K562 (cell line): ENCODE measurements at regions not wholly inside any gene's neighbourhood (a gene's known extent, or its start where the extent isn't known, plus 50 kb on each side); places are given as distances from the start of the nearest gene placed in this dataset.

Source experiments
- ATAC-seq: fragments of 200-7000 bp; cut with Tn5 transposase; 3 replicates; pipeline ENCODE4 v1.9.1; 2020; ENCODE audit warnings: moderate library complexity
- BruUV-seq: library from RNA; stranded (reverse); fragments of 400-500 nt; replicated peaks from 2 replicates; lab custom pipeline; 2021; lab: Mats Ljungman, UMichigan
- CTCF ChIA-PET: fragments of 300-600 bp; formaldehyde crosslinking; extraction: SDS; loops from one replicate; lab custom pipeline; 2021; ENCODE audit warnings: low intra/inter-chr PET ratio; lab: Yijun Ruan, JAX
- POLR2A ChIA-PET: fragments of 300-600, 350-650 bp; sonication (Branson Sonifier 250); formaldehyde crosslinking; extraction: SDS; loops from one replicate; lab custom pipeline; 2021; ENCODE audit warnings: antibody characterized with exemption, inconsistent platforms; lab: Yijun Ruan, JAX
- DNase-seq, 4 experiments: peaks; one replicate each; pipeline versions ENCODE4 v3.0.0 to v3.0.0-alpha.2; 2011 to 2018; ENCODE audit warnings: low spot score in 3 of 4, mixed read lengths in 3 of 4; ENCODE audit errors: extremely low read depth in 1 of 4
- FAIRE-seq: peaks from 2 replicates; lab custom pipeline; 2011; peaks lifted over from hg19 to GRCh38; lab: Jason Lieb, UNC
- H2AFZ ChIP-seq: 2 replicates; pipeline ENCODE4 v1.6.0; 2011; ENCODE audit warnings: low read depth, low read length, control low read depth, inconsistent platforms
- H3K27ac ChIP-seq: fragments of 200-600 bp; 3 replicates; pipeline ENCODE4 v1.8.0; 2011; ENCODE audit warnings: low read depth, mild to moderate bottlenecking, control low read depth, inconsistent platforms, low read length, moderate library complexity, mixed read lengths; ENCODE audit errors: extremely low read depth
- H3K27me3 ChIP-seq, 2 experiments: fragments of 300-600 bp in 1 of 2; 2 replicates in 1 of 2; 3 replicates in 1 of 2; pipeline versions ENCODE4 v1.6.0 to v1.8.0; 2011; ENCODE audit warnings: inconsistent platforms in 2 of 2, low read length in 2 of 2, mild to moderate bottlenecking in 1 of 2, mixed read lengths in 1 of 2, moderate library complexity in 1 of 2; ENCODE audit not compliant: control insufficient read depth in 2 of 2, insufficient read depth in 2 of 2
- H3K36me3 ChIP-seq: fragments of 300-600 bp; 3 replicates; pipeline ENCODE4 v1.8.0; 2011; ENCODE audit warnings: mild to moderate bottlenecking, low read length, inconsistent platforms; ENCODE audit not compliant: control insufficient read depth, insufficient read depth
- H3K4me1 ChIP-seq, 2 experiments: fragments of 200-600 bp in 1 of 2; replicated peaks in 1 of 2; 2 replicates in 1 of 2; 3 replicates in 1 of 2; pipeline versions ENCODE4 v1.5.1 to v1.8.0; 2011; ENCODE audit warnings: inconsistent platforms in 2 of 2, low read length in 2 of 2, mild to moderate bottlenecking in 1 of 2, mixed read lengths in 1 of 2, moderate library complexity in 1 of 2; ENCODE audit not compliant: control insufficient read depth in 2 of 2, insufficient read depth in 2 of 2
- H3K4me2 ChIP-seq: 2 replicates; pipeline ENCODE4 v1.6.1; 2011; ENCODE audit warnings: low read length, control low read depth, inconsistent platforms, mixed read lengths; ENCODE audit not compliant: insufficient read depth
- H3K4me3 ChIP-seq: fragments of 200-600 bp; sonication (generic), shearing (Covaris generic); 2 replicates; pipeline ENCODE4 v1.5.1; 2016; ENCODE audit warnings: control low read depth, inconsistent platforms
- H3K79me2 ChIP-seq: fragments of 200-600 bp; 3 replicates; pipeline ENCODE4 v1.8.0; 2011; ENCODE audit warnings: low read length, inconsistent platforms; ENCODE audit not compliant: control insufficient read depth, insufficient read depth
- H3K9ac ChIP-seq, 2 experiments: 2 replicates each; pipeline versions ENCODE4 v1.6.0 to v1.6.1; 2011; ENCODE audit warnings: low read depth in 2 of 2, low read length in 2 of 2, control low read depth in 1 of 2, inconsistent platforms in 1 of 2, mild to moderate bottlenecking in 1 of 2, mixed read lengths in 1 of 2; ENCODE audit not compliant: insufficient read depth in 1 of 2
- H3K9me1 ChIP-seq: one replicate; pipeline ENCODE4 v1.6.0; 2011; ENCODE audit warnings: inconsistent platforms, mild to moderate bottlenecking, low read length, moderate library complexity; ENCODE audit not compliant: control insufficient read depth, insufficient read depth
- H3K9me3 ChIP-seq: replicated peaks from 2 replicates; pipeline ENCODE4 v1.5.1; 2011; ENCODE audit warnings: low read depth, low read length, inconsistent platforms; ENCODE audit not compliant: control insufficient read depth, insufficient read depth
- H4K20me1 ChIP-seq: replicated peaks from 2 replicates; pipeline ENCODE4 v1.6.1; 2011; ENCODE audit warnings: low read length, inconsistent platforms, mixed read lengths; ENCODE audit not compliant: control insufficient read depth, insufficient read depth
- CBX2 ChIP-seq: fragments of 200-600 bp; sonication (generic); IDR thresholded peaks from one replicate; pipeline ENCODE4 v1.6.1; 2012; ENCODE audit warnings: mild to moderate bottlenecking, low read length, inconsistent platforms; ENCODE audit not compliant: insufficient read depth, poor library complexity, severe bottlenecking
- DIDO1 ChIP-seq: fragments of 450-650 bp; IDR thresholded peaks from 2 replicates; pipeline ENCODE4 v1.6.1; 2016; ENCODE audit warnings: low read depth, missing biosample characterization, missing genetic modification characterization
- KHSRP ChIP-seq: fragments of 450-650 bp; IDR thresholded peaks from 2 replicates; pipeline ENCODE4 v1.6.1; 2017
- MEIS2 ChIP-seq: fragments of 450-650 bp; IDR thresholded peaks from 2 replicates; pipeline ENCODE4 v1.6.1; 2014; ENCODE audit warnings: mild to moderate bottlenecking; ENCODE audit not compliant: partially characterized antibody
- MXI1 ChIP-seq: IDR thresholded peaks from 2 replicates; pipeline ENCODE4 v1.6.1; 2011; ENCODE audit warnings: low read depth, mild to moderate bottlenecking, improper control_type of control experiment, low read length
- MYNN ChIP-seq, 2 experiments: sonication (generic); formaldehyde crosslinking in 1 of 2; IDR thresholded peaks; 2 replicates each; pipeline versions ENCODE4 v1.5.0 to v1.6.1; 2016 to 2020; ENCODE audit warnings: antibody characterized with exemption in 1 of 2, missing genetic modification reagents in 1 of 2
- POLR3A ChIP-seq: IDR thresholded peaks from 2 replicates; pipeline ENCODE4 v1.6.1; 2011; ENCODE audit warnings: borderline replicate concordance, mild to moderate bottlenecking, moderate library complexity; ENCODE audit not compliant: insufficient read length, insufficient read depth; ENCODE audit errors: extremely low read depth
- ZNF121 ChIP-seq: sonication (generic); formaldehyde crosslinking; conservative IDR thresholded peaks from 2 replicates; pipeline ENCODE4 v1.8.0; 2022; ENCODE audit warnings: missing genetic modification reagents
- ZNF165 ChIP-seq: fragments of 250-450 bp; sonication (Bioruptor Pico); IDR thresholded peaks from 2 replicates; pipeline ENCODE4 v1.4.0; 2020; ENCODE audit warnings: borderline replicate concordance
- WGBS: fragments of 100-300 bp; shearing (Covaris generic); methylation state at CpG from one replicate; pipeline ENCODE4 v1.1.6; 2016; ENCODE audit warnings: low coverage, mixed read lengths; ENCODE audit not compliant: insufficient coverage; ENCODE audit errors: missing lambda C conversion rate; 5-methylcytosine and 5-hydroxymethylcytosine counted together
- in situ Hi-C: fragments of 300-500 bp; cut with MboI; formaldehyde crosslinking; loops from 4 replicates; pipeline ENCODE4 v1.15.0; 2018; ENCODE audit warnings: inconsistent platforms, mixed read lengths
- intact Hi-C: fragments of 100-400 bp; cut with micrococcal nuclease; formaldehyde crosslinking; loops from 2 replicates; pipeline ENCODE4 v1.14.2; 2022

DNA sequence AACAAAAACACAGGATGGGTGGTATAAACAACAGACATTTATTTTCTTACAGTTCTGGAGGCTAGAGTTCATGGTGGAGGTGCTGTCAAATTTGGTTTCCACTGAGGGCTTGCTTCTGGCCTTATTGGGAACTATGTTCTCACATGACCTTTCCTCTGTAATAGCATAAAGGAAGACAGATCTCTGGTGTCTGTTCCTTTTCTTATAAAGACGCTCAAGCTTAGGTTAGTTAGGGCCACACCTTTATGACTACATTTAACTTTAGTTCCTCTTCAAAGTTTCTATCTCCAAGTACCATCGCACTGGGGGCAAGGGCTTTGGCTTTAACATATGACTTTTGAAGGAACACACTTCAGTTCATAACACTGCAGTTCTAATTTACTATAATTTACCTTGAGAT lies 543.8 kb upstream of the CPEB2 start:
- intact Hi-C loops: no loop called here
- no TSS peak for BruUV-seq
- no peaks in the 10 kb centered on the region for H3K9me1 ChIP-seq
- H3K4me3 ChIP-seq: no peak overlapping the region
- H3K27me3 ChIP-seq: no peaks in the 10 kb centered on the region
- FAIRE-seq: no peak
- H3K9me3 ChIP-seq: no peaks in the 10 kb centered on the region
- H4K20me1 ChIP-seq: no peaks in the 10 kb centered on the region
- in situ Hi-C loops: no loop called here
- no peak overlapping the region for H3K27ac ChIP-seq
- TF ChIP-seq MEIS2: no peak
- no peak for TF ChIP-seq MXI1
- no peak for TF ChIP-seq KHSRP
- TF ChIP-seq MYNN (IDR thresholded peaks at IDR 0.05): no peak
- TF ChIP-seq MYNN (CRISPR knock-in tag; IDR thresholded peaks at IDR 0.05): no peak
- TF ChIP-seq ZNF165: no peak
- no peak for TF ChIP-seq DIDO1 (tag)
- no peak for TF ChIP-seq ZNF121
- no peak for TF ChIP-seq POLR3A
- TF ChIP-seq CBX2: no peak
- ChIA-PET POLR2A (no interaction called here), CTCF (no interaction called here)
- WGBS: 4% methylated on average over 2 of the region's 2 CpGs
- no peak overlapping the region for H2AFZ ChIP-seq
- ATAC-seq: no peak
- H3K36me3 ChIP-seq: no peaks in the 10 kb centered on the region
- H3K4me2 ChIP-seq: no peak overlapping the region
- H3K4me1 ChIP-seq: no peaks in the 10 kb centered on the region
- DNase-seq: no peak
- H3K9ac ChIP-seq: no peak overlapping the region
- H3K79me2 ChIP-seq: no peaks in the 10 kb centered on the region
